Thymus (tissue), 11 donors: ENCODE measurements at regions not wholly inside any gene's neighbourhood (a gene's known extent, or its start where the extent isn't known, plus 50 kb on each side); places are given as distances from the start of the nearest gene placed in this dataset.

Experiments used
- DNase-seq, 9 donors: peaks; one replicate each; pipeline ENCODE4 v3.0.0-alpha.2; 2013; ENCODE audit warnings: low spot score in 9 of 9, low read depth in 6 of 9, missing footprints in 1 of 9
- H3K27ac ChIP-seq, 2 donors: one replicate each; pipeline ENCODE4 v1.5.1; 2013; ENCODE audit warnings: control low read depth in 1 of 2, low read depth in 1 of 2, low read length in 1 of 2, mild to moderate bottlenecking in 1 of 2, moderate library complexity in 1 of 2
- H3K27me3 ChIP-seq, 2 donors: one replicate each; pipeline ENCODE4 v1.5.1; 2013; ENCODE audit warnings: low read length in 1 of 2; ENCODE audit not compliant: control insufficient read depth in 2 of 2, insufficient read depth in 1 of 2
- H3K36me3 ChIP-seq, 2 donors: one replicate each; pipeline ENCODE4 v1.5.1; 2013; ENCODE audit warnings: low read length in 1 of 2, mild to moderate bottlenecking in 1 of 2, moderate library complexity in 1 of 2; ENCODE audit not compliant: control insufficient read depth in 2 of 2, insufficient read depth in 2 of 2
- H3K4me1 ChIP-seq, 2 donors: one replicate each; pipeline ENCODE4 v1.5.1; 2013; ENCODE audit warnings: low read length in 2 of 2; ENCODE audit not compliant: control insufficient read depth in 2 of 2, insufficient read depth in 2 of 2
- H3K4me3 ChIP-seq, 2 donors: one replicate each; pipeline ENCODE4 v1.5.1; 2013; ENCODE audit warnings: low read length in 2 of 2, control low read depth in 1 of 2, mild to moderate bottlenecking in 1 of 2
- H3K9me3 ChIP-seq, 2 donors: one replicate each; pipeline ENCODE4 v1.5.1; 2013; ENCODE audit warnings: low read length in 1 of 2, mild to moderate bottlenecking in 1 of 2; ENCODE audit not compliant: control insufficient read depth in 2 of 2, insufficient read depth in 1 of 2
- WGBS: extraction: QIAGEN DNeasy Blood & Tissue Kit; methylation state at CpG from one replicate; pipeline ENCODE4 v1.1.7; 2013; 5-methylcytosine and 5-hydroxymethylcytosine counted together
- donor health status: healthy.

GRCh38 chr6:4606821-4607704 is 169.1 kb upstream of the CDYL start:
- Histone ChIP-seq H3K4me1 (peaks cover 0 to 8% of the 10 kb centered on the region in 2 donors), H3K27me3 (no peaks in the 10 kb centered on the region), H3K36me3 (no peaks in the 10 kb centered on the region), H3K4me3 (no peak overlapping the region), H3K9me3 (no peaks in the 10 kb centered on the region), H3K27ac (no peak overlapping the region)
- WGBS, result 86% methylated on average over 17 of the region's 17 CpGs
- no peak for DNase-seq

- no peaks in the 10 kb centered on the region for H3K36me3 ChIP-seq
- H3K4me1 ChIP-seq, result peaks cover 0 to 8% of the 10 kb centered on the region in 2 donors
- no peak overlapping the region for H3K27ac ChIP-seq
- DNase-seq, result no peak
- no peak overlapping the region for H3K4me3 ChIP-seq
- H3K27me3 ChIP-seq, result no peaks in the 10 kb centered on the region
- 94% methylated on average over 7 of the region's 7 CpGs for WGBS
- no peaks in the 10 kb centered on the region for H3K9me3 ChIP-seq
Observed at GRCh38 chr6:4606016-4606415, 170.2 kb upstream of the CDYL start.

- WGBS, result 0% methylated on average over 1 of the region's 1 CpG
- Histone ChIP-seq H3K27ac (no peak overlapping the region), H3K9me3 (no peaks in the 10 kb centered on the region), H3K4me3 (no peak overlapping the region), H3K27me3 (no peaks in the 10 kb centered on the region), H3K4me1 (no peaks in the 10 kb centered on the region), H3K36me3 (no peaks in the 10 kb centered on the region)
- no peak for DNase-seq
Observed at GRCh38 chr6:4603856-4604369, 172.3 kb upstream of the CDYL start.

GRCh38 chr6:4603291-4603690 is 172.9 kb upstream of the CDYL start:
- DNase-seq, result no peak
- H3K4me3 ChIP-seq, result no peak overlapping the region
- H3K27ac ChIP-seq, result no peak overlapping the region
- no peaks in the 10 kb centered on the region for H3K27me3 ChIP-seq
- WGBS, result 92% methylated on average over 7 of the region's 7 CpGs
- no peaks in the 10 kb centered on the region for H3K9me3 ChIP-seq
- H3K4me1 ChIP-seq, result no peaks in the 10 kb centered on the region
- H3K36me3 ChIP-seq, result no peaks in the 10 kb centered on the region

GRCh38 chr6:4599924-4600323 is 176.3 kb upstream of the CDYL start:
- Histone ChIP-seq H3K27ac (no peak overlapping the region), H3K27me3 (no peaks in the 10 kb centered on the region)
- 96% methylated on average over 2 of the region's 2 CpGs for WGBS

GRCh38 chr6:4598384-4598995 is 177.7 kb upstream of the CDYL start:
- no peaks in the 10 kb centered on the region for H3K27me3 ChIP-seq
- H3K36me3 ChIP-seq, result no peaks in the 10 kb centered on the region
- no peak overlapping the region for H3K27ac ChIP-seq
- no peaks in the 10 kb centered on the region for H3K9me3 ChIP-seq
- no peaks in the 10 kb centered on the region for H3K4me1 ChIP-seq
- no peak overlapping the region for H3K4me3 ChIP-seq
- 95% methylated on average over 4 of the region's 4 CpGs for WGBS
- no peak for DNase-seq

More at GRCh38 chr6:4599924-4600323, 176.3 kb upstream of the CDYL start:
- no peaks in the 10 kb centered on the region for H3K9me3 ChIP-seq
- H3K4me3 ChIP-seq, result no peak overlapping the region
- no peaks in the 10 kb centered on the region for H3K4me1 ChIP-seq
- no peaks in the 10 kb centered on the region for H3K36me3 ChIP-seq
- no peak for DNase-seq

GRCh38 chr6:4593951-4594350 is 182.3 kb upstream of the CDYL start:
- H3K27me3 ChIP-seq, result no peaks in the 10 kb centered on the region
- H3K4me3 ChIP-seq, result no peak overlapping the region
- H3K27ac ChIP-seq, result no peak overlapping the region
- WGBS, result 97% methylated on average over 1 of the region's 1 CpG
- H3K36me3 ChIP-seq, result no peaks in the 10 kb centered on the region
- no peaks in the 10 kb centered on the region for H3K4me1 ChIP-seq
- no peak for DNase-seq
- no peaks in the 10 kb centered on the region for H3K9me3 ChIP-seq

GRCh38 chr6:4592026-4592425 is 184.2 kb upstream of the CDYL start:
- Histone ChIP-seq H3K9me3 (no peaks in the 10 kb centered on the region), H3K27me3 (no peaks in the 10 kb centered on the region), H3K4me3 (no peak overlapping the region), H3K36me3 (no peaks in the 10 kb centered on the region), H3K4me1 (no peaks in the 10 kb centered on the region), H3K27ac (no peak overlapping the region)
- WGBS, result 96% methylated on average over 2 of the region's 2 CpGs
- no peak for DNase-seq

- 95% methylated on average over 6 of the region's 6 CpGs for WGBS
- DNase-seq, result no peak
- no peak overlapping the region for H3K4me3 ChIP-seq
- H3K36me3 ChIP-seq, result no peaks in the 10 kb centered on the region
- H3K4me1 ChIP-seq, result no peaks in the 10 kb centered on the region
- no peaks in the 10 kb centered on the region for H3K9me3 ChIP-seq
- no peaks in the 10 kb centered on the region for H3K27me3 ChIP-seq
- H3K27ac ChIP-seq, result no peak overlapping the region
Observed at GRCh38 chr6:4591218-4591617, 185.0 kb upstream of the CDYL start.
